ENCODE measurements at regions not wholly inside any gene's neighbourhood (a gene's known extent, or its start where the extent isn't known, plus 50 kb on each side); places are given as distances from the start of the nearest gene placed in this dataset.

DNA sequence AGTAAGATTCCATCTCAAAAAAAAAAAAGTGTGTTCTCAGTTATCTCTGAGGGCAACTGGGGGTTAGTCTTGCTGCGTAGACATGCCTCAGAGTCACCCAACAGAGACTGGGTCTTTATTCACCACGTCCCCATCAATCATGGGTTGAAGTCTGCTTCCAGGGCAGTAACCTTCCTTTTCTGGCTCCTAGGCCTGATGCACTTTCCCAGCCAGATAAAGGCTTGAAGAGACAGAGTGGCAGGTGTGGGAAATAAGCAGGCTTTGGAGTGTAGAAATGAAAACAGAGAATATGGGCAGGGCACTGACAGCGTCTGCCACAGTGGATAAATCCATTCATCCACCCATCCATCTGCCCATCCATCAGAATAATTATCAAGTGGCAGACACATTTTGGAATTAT, 134.1 kb upstream of the LGALSL start:
- Mint-ChIP-seq H3K36me3 (ENCODE audit: low read depth) (no peaks in the 10 kb centered on the region), H3K4me3 (no peak overlapping the region), H3K27ac (ENCODE audit: unreplicated experiment) (no peak overlapping the region), H3K9me3 (peaks cover 2% of the 10 kb centered on the region), H3K4me1 (peaks cover 7% of the 10 kb centered on the region), H3K27me3 (ENCODE audit: low read depth) (no peaks in the 10 kb centered on the region)
- DNase-seq (ENCODE audit: low read depth, low spot score): no peak
- no peak for TF ChIP-seq CTCF (conservative IDR thresholded peaks at IDR 0.05)

- no peak overlapping the region for H3K4me3 Mint-ChIP-seq
- DNase-seq (ENCODE audit: low read depth, low spot score): no peak
- H3K4me1 Mint-ChIP-seq: peaks cover 3% of the 10 kb centered on the region
- H3K27me3 Mint-ChIP-seq (ENCODE audit: low read depth): no peaks in the 10 kb centered on the region
- H3K36me3 Mint-ChIP-seq (ENCODE audit: low read depth): no peaks in the 10 kb centered on the region
- peaks cover 2% of the 10 kb centered on the region for H3K9me3 Mint-ChIP-seq
- H3K27ac Mint-ChIP-seq (ENCODE audit: unreplicated experiment): no peak overlapping the region
- TF ChIP-seq CTCF (conservative IDR thresholded peaks at IDR 0.05): no peak
Observed at GRCh38 chr2:64322433-64322832, 131.5 kb upstream of the LGALSL start.

GRCh38 chr2:64323197-64323596, 130.8 kb upstream of the LGALSL start:
- Mint-ChIP-seq H3K27me3 (ENCODE audit: low read depth) (no peaks in the 10 kb centered on the region), H3K27ac (ENCODE audit: unreplicated experiment) (no peak overlapping the region), H3K9me3 (peaks cover 2% of the 10 kb centered on the region), H3K4me3 (no peak overlapping the region), H3K4me1 (peaks cover 9% of the 10 kb centered on the region), H3K36me3 (ENCODE audit: low read depth) (no peaks in the 10 kb centered on the region)
- TF ChIP-seq CTCF (conservative IDR thresholded peaks at IDR 0.05): no peak
- no peak for DNase-seq (ENCODE audit: low read depth, low spot score)

DNA sequence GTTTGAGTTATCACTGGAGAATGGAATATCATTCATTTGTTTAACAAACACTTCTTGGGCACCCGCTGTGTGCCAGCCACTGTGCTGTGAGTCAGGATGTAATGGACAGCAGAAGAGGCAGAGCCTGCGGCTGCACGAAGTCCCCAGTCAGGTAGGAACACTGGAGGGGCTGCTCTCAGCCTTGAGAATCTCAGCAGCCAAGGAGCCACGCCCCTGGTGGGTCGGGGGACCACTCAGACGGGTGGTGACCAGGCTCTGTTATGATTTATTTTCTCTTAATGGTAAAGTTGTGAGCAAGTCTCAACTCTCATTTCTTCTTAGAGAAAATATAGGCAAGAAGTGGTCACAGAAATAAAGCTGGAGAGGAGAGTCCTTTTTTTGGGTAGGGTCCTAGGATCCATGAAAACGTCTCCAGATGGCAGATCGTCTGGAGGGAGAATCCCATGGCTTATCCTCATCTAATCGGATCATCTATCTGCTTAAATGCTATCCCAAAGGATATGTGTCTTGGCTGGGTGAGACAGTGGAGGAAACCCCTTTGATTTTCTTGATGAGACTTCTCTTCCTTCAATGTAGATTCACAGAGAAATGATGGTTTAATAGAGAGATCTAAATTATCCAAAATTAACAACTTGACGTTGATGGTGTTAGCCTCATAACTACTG, 129.1 kb upstream of the LGALSL start:
- no peaks in the 10 kb centered on the region for H3K27me3 Mint-ChIP-seq (ENCODE audit: low read depth)
- H3K4me3 Mint-ChIP-seq: no peak overlapping the region
- no peak for TF ChIP-seq CTCF (conservative IDR thresholded peaks at IDR 0.05)
- DNase-seq (ENCODE audit: low read depth, low spot score): no peak
- H3K9me3 Mint-ChIP-seq: peaks cover 2% of the 10 kb centered on the region
- H3K36me3 Mint-ChIP-seq (ENCODE audit: low read depth): no peaks in the 10 kb centered on the region
- H3K27ac Mint-ChIP-seq (ENCODE audit: unreplicated experiment): no peak overlapping the region
- H3K4me1 Mint-ChIP-seq: peaks cover 17% of the 10 kb centered on the region

GRCh38 chr2:64325477-64325851, 128.5 kb upstream of the LGALSL start:
- H3K27me3 Mint-ChIP-seq (ENCODE audit: low read depth): no peaks in the 10 kb centered on the region
- no peak overlapping the region for H3K27ac Mint-ChIP-seq (ENCODE audit: unreplicated experiment)
- TF ChIP-seq CTCF (conservative IDR thresholded peaks at IDR 0.05): no peak
- no peak overlapping the region for H3K4me3 Mint-ChIP-seq
- peaks cover 20% of the 10 kb centered on the region for H3K4me1 Mint-ChIP-seq
- no peaks in the 10 kb centered on the region for H3K36me3 Mint-ChIP-seq (ENCODE audit: low read depth)
- DNase-seq (ENCODE audit: low read depth, low spot score): no peak
- peaks cover 2% of the 10 kb centered on the region for H3K9me3 Mint-ChIP-seq
